MM.1S (cell line): ENCODE measurements at regions not wholly inside any gene's neighbourhood (a gene's known extent, or its start where the extent isn't known, plus 50 kb on each side); places are given as distances from the start of the nearest gene placed in this dataset.

Source experiments
- DNase-seq: peaks from one replicate; pipeline ENCODE4 v3.0.0-alpha.2; 2015
- H2AFZ ChIP-seq: fragments of 300-600 bp; sonication (generic); 2 replicates; pipeline ENCODE4 v1.6.0; 2016; ENCODE audit warnings: antibody characterized with exemption, low read length
- H3F3A ChIP-seq: fragments of 300-600 bp; sonication (generic); 2 replicates; pipeline ENCODE4 v1.6.1; 2016; ENCODE audit warnings: mild to moderate bottlenecking, antibody characterized with exemption, low read length, moderate library complexity, mixed read lengths; ENCODE audit not compliant: insufficient read depth
- H3K27ac ChIP-seq: fragments of 300-600 bp; sonication (generic); 2 replicates; pipeline ENCODE4 v1.5.1; 2016; ENCODE audit warnings: mild to moderate bottlenecking, low read length
- H3K27me3 ChIP-seq: fragments of 300-600 bp; sonication (generic); replicated peaks from 2 replicates; pipeline ENCODE4 v1.6.0; 2016; ENCODE audit warnings: low read length; ENCODE audit not compliant: insufficient read depth
- H3K36me3 ChIP-seq: fragments of 300-600 bp; sonication (generic); replicated peaks from 2 replicates; pipeline ENCODE4 v1.6.1; 2016; ENCODE audit warnings: mild to moderate bottlenecking, low read length, mixed read lengths; ENCODE audit not compliant: insufficient read depth
- H3K4me1 ChIP-seq: fragments of 300-600 bp; sonication (generic); 2 replicates; pipeline ENCODE4 v1.6.1; 2016; ENCODE audit warnings: low read length, mixed read lengths
- H3K4me2 ChIP-seq: fragments of 300-600 bp; sonication (generic); 2 replicates; pipeline ENCODE4 v1.6.0; 2016; ENCODE audit warnings: low read depth, low read length
- H3K4me3 ChIP-seq: fragments of 300-600 bp; sonication (generic); 2 replicates; pipeline ENCODE4 v1.5.1; 2016; ENCODE audit warnings: low read length, mixed read lengths
- H3K79me2 ChIP-seq: fragments of 300-600 bp; sonication (generic); 2 replicates; pipeline ENCODE4 v1.6.1; 2016; ENCODE audit warnings: mixed run types, low read length, mixed read lengths
- H3K9ac ChIP-seq: fragments of 300-600 bp; sonication (generic); 2 replicates; pipeline ENCODE4 v1.6.1; 2016; ENCODE audit warnings: low read length, mixed read lengths
- H3K9me2 ChIP-seq: fragments of 300-600 bp; sonication (generic); replicated peaks from 2 replicates; pipeline ENCODE4 v1.6.1; 2016; ENCODE audit warnings: mild to moderate bottlenecking, low read length, mixed read lengths; ENCODE audit not compliant: insufficient read depth
- H3K9me3 ChIP-seq: fragments of 300-600 bp; sonication (generic); replicated peaks from 2 replicates; pipeline ENCODE4 v1.6.1; 2016; ENCODE audit warnings: mild to moderate bottlenecking, low read length, mixed read lengths; ENCODE audit not compliant: insufficient read depth
- H4K20me1 ChIP-seq: fragments of 300-600 bp; sonication (generic); 2 replicates; pipeline ENCODE4 v1.6.1; 2016; ENCODE audit warnings: mild to moderate bottlenecking, low read length, moderate library complexity, mixed read lengths; ENCODE audit not compliant: insufficient read depth
- CTCF ChIP-seq: fragments of 300-600 bp; sonication (generic); IDR thresholded peaks from 2 replicates; pipeline ENCODE4 v1.5.1; 2016; ENCODE audit warnings: antibody characterized with exemption, low read length, mixed read lengths
- EZH2 ChIP-seq: fragments of 300-600 bp; sonication (generic); optimal IDR thresholded peaks from 2 replicates; pipeline ENCODE3; 2017; ENCODE audit warnings: low read depth, mild to moderate bottlenecking, antibody characterized with exemption, low read length, mixed read lengths
- EZH2phosphoT487 ChIP-seq: fragments of 300-600 bp; sonication (generic); IDR thresholded peaks from 2 replicates; pipeline ENCODE4 v1.6.1; 2018; ENCODE audit warnings: antibody characterized with exemption, low read length

GRCh38 chr1:234958706-234959657 lies 169.7 kb downstream of the TOMM20 start:
- H3F3A ChIP-seq = peaks cover 19% of the 10 kb centered on the region
- no peak for TF ChIP-seq EZH2
- TF ChIP-seq CTCF = no peak
- no peak for TF ChIP-seq EZH2phosphoT487
- no peaks in the 10 kb centered on the region for H3K9me2 ChIP-seq
- H3K4me3 ChIP-seq = no peak overlapping the region
- no peaks in the 10 kb centered on the region for H3K9me3 ChIP-seq
- no peaks in the 10 kb centered on the region for H4K20me1 ChIP-seq
- no peaks in the 10 kb centered on the region for H3K79me2 ChIP-seq
- H3K9ac ChIP-seq = no peak overlapping the region
- no peak overlapping the region for H2AFZ ChIP-seq
- no peak overlapping the region for H3K27ac ChIP-seq
- no peaks in the 10 kb centered on the region for H3K36me3 ChIP-seq
- H3K27me3 ChIP-seq = peaks cover 28% of the 10 kb centered on the region
- peaks cover 36% of the 10 kb centered on the region for H3K4me1 ChIP-seq
- no peak overlapping the region for H3K4me2 ChIP-seq
- no peak for DNase-seq

- H3K9ac ChIP-seq = no peak overlapping the region
- peaks cover 30% of the 10 kb centered on the region for H3K4me1 ChIP-seq
- no peaks in the 10 kb centered on the region for H4K20me1 ChIP-seq
- TF ChIP-seq CTCF = no peak
- no peak for TF ChIP-seq EZH2phosphoT487
- no peak for TF ChIP-seq EZH2
- H3F3A ChIP-seq = peaks cover 12% of the 10 kb centered on the region
- no peak overlapping the region for H3K4me2 ChIP-seq
- DNase-seq = no peak
- no peak overlapping the region for H2AFZ ChIP-seq
- no peaks in the 10 kb centered on the region for H3K79me2 ChIP-seq
- H3K27ac ChIP-seq = no peak overlapping the region
- H3K36me3 ChIP-seq = no peaks in the 10 kb centered on the region
- H3K27me3 ChIP-seq = peaks cover 28% of the 10 kb centered on the region
- H3K9me2 ChIP-seq = no peaks in the 10 kb centered on the region
- H3K4me3 ChIP-seq = no peak overlapping the region
- H3K9me3 ChIP-seq = no peaks in the 10 kb centered on the region
Observed at GRCh38 chr1:234958066-234958705, 170.5 kb downstream of the TOMM20 start.

- Histone ChIP-seq H2AFZ (no peak overlapping the region), H3K79me2 (no peaks in the 10 kb centered on the region), H3K27ac (no peak overlapping the region), H3K9ac (no peak overlapping the region), H4K20me1 (no peaks in the 10 kb centered on the region), H3K9me3 (no peaks in the 10 kb centered on the region), H3F3A (peaks cover 7% of the 10 kb centered on the region), H3K9me2 (no peaks in the 10 kb centered on the region), H3K4me1 (peaks cover 28% of the 10 kb centered on the region), H3K4me2 (no peak overlapping the region), H3K36me3 (no peaks in the 10 kb centered on the region), H3K27me3 (peaks cover 28% of the 10 kb centered on the region), H3K4me3 (no peak overlapping the region)
- no peak for DNase-seq
- TF ChIP-seq EZH2phosphoT487 = no peak
- TF ChIP-seq EZH2 = no peak
- TF ChIP-seq CTCF = no peak
Observed at GRCh38 chr1:234957330-234958065, 171.1 kb downstream of the TOMM20 start.
